Right kidney (tissue), 1 donor: ENCODE measurements at regions not wholly inside any gene's neighbourhood (a gene's known extent, or its start where the extent isn't known, plus 50 kb on each side); places are given as distances from the start of the nearest gene placed in this dataset.
A peak's percentile ranks its signal among the peaks of the same experiment; 100 is the strongest.

Experiments
- DNase-seq: peaks from one replicate; pipeline ENCODE4 v3.0.0-alpha.2; 2016

GRCh38 chr22:49503321-49503720 is 324.4 kb downstream of the BRD1 start:
- DNase-seq = no peak

GRCh38 chr22:49502126-49502826 is 325.4 kb downstream of the BRD1 start:
- DNase-seq = no peak

- no peak for DNase-seq
Observed at GRCh38 chr22:49500942-49501395, 326.7 kb downstream of the BRD1 start.

GRCh38 chr22:49500076-49500460 is 327.6 kb downstream of the BRD1 start:
- DNase-seq = no peak

GRCh38 chr22:49499433-49500075 is 328.1 kb downstream of the BRD1 start:
- DNase-seq = no peak

GRCh38 chr22:49497266-49497665 is 330.4 kb downstream of the BRD1 start:
- DNase-seq = no peak

GRCh38 chr22:49494555-49494954 is 333.1 kb downstream of the BRD1 start:
- DNase-seq = no peak

GRCh38 chr22:49492741-49493251 is 334.9 kb downstream of the BRD1 start:
- no peak for DNase-seq

GRCh38 chr22:49492308-49492707 is 335.4 kb downstream of the BRD1 start:
- no peak for DNase-seq

GRCh38 chr22:49491726-49492125 is 335.9 kb downstream of the BRD1 start:
- DNase-seq = no peak

- no peak for DNase-seq
Observed at GRCh38 chr22:49491221-49491635, 336.4 kb downstream of the BRD1 start.

- no peak for DNase-seq
Observed at GRCh38 chr22:49490692-49491091, 337.0 kb downstream of the BRD1 start.

GRCh38 chr22:49489821-49490220 is 337.9 kb downstream of the BRD1 start:
- DNase-seq = no peak

- DNase-seq = no peak
Observed at GRCh38 chr22:49488943-49489342, 338.7 kb downstream of the BRD1 start.

GRCh38 chr22:49487950-49488349 is 339.7 kb downstream of the BRD1 start:
- DNase-seq = no peak

GRCh38 chr22:49486225-49486624 is 341.4 kb downstream of the BRD1 start:
- DNase-seq = no peak

- no peak for DNase-seq
Observed at GRCh38 chr22:49483946-49484345, 343.7 kb downstream of the BRD1 start.

- DNase-seq = no peak
Observed at GRCh38 chr22:49483281-49483870, 344.3 kb downstream of the BRD1 start.

- DNase-seq = no peak
Observed at GRCh38 chr22:49482811-49483210, 344.9 kb downstream of the BRD1 start.

GRCh38 chr22:49481659-49482399 is 345.8 kb downstream of the BRD1 start:
- peak; percentile 50 for DNase-seq

GRCh38 chr22:49480896-49481658 is 346.6 kb downstream of the BRD1 start:
- no peak for DNase-seq

- no peak for DNase-seq
Observed at GRCh38 chr22:49480331-49480730, 347.3 kb downstream of the BRD1 start.
